ENCODE measurements at regions not wholly inside any gene's neighbourhood (a gene's known extent, or its start where the extent isn't known, plus 50 kb on each side); places are given as distances from the start of the nearest gene placed in this dataset.
"Not testable (repeated sequence)": the region's sequence is repeated elsewhere in the genome, so short reads cannot be mapped to it uniquely, and the experiment has no call there.

GRCh38 chr6:71088166-71088565 lies 131.3 kb upstream of the B3GAT2 start:
- no peak overlapping the region for H3K27ac Mint-ChIP-seq
- H3K36me3 Mint-ChIP-seq, result no peaks in the 10 kb centered on the region
- H3K4me1 Mint-ChIP-seq, result no peaks in the 10 kb centered on the region
- no peaks in the 10 kb centered on the region for H3K27me3 Mint-ChIP-seq
- ChIA-PET POLR2A (no interaction called here), CTCF (no interaction called here)
- no peak for DNase-seq
- Histone ChIP-seq H3K36me3 (ENCODE audit: insufficient read depth, low read length) (no peaks in the 10 kb centered on the region), H3K9me3 (ENCODE audit: low read length) (no peaks in the 10 kb centered on the region), H3K27me3 (ENCODE audit: insufficient read depth, low read length, poor library complexity, severe bottlenecking) (no peaks in the 10 kb centered on the region), H3K4me1 (ENCODE audit: insufficient read depth, low read length) (no peaks in the 10 kb centered on the region), H3K4me3 (ENCODE audit: low read length) (no peak overlapping the region), H3K27ac (ENCODE audit: low read depth, low read length) (no peak overlapping the region)
- H3K4me3 Mint-ChIP-seq, result no peak overlapping the region
- no peaks in the 10 kb centered on the region for H3K9me3 Mint-ChIP-seq

GRCh38 chr6:71090217-71090616 lies 133.4 kb upstream of the B3GAT2 start:
- DNase-seq, result no peak
- Histone ChIP-seq H3K4me3 (ENCODE audit: low read length) (no peak overlapping the region), H3K9me3 (ENCODE audit: low read length) (no peaks in the 10 kb centered on the region), H3K27ac (ENCODE audit: low read depth, low read length) (no peak overlapping the region), H3K4me1 (ENCODE audit: insufficient read depth, low read length) (no peaks in the 10 kb centered on the region), H3K36me3 (ENCODE audit: insufficient read depth, low read length) (no peaks in the 10 kb centered on the region), H3K27me3 (ENCODE audit: insufficient read depth, low read length, poor library complexity, severe bottlenecking) (no peaks in the 10 kb centered on the region)
- H3K4me3 Mint-ChIP-seq, result no peak overlapping the region
- CTCF ChIA-PET, result no interaction called here
- H3K36me3 Mint-ChIP-seq, result no peaks in the 10 kb centered on the region
- no peaks in the 10 kb centered on the region for H3K4me1 Mint-ChIP-seq
- POLR2A ChIA-PET, result no interaction called here
- no peak overlapping the region for H3K27ac Mint-ChIP-seq
- no peaks in the 10 kb centered on the region for H3K27me3 Mint-ChIP-seq
- H3K9me3 Mint-ChIP-seq, result peaks cover 0 to 2% (median 0%) of the 10 kb centered on the region in 5 donors

- POLR2A ChIA-PET, result no interaction called here
- Mint-ChIP-seq H3K27me3 (no peaks in the 10 kb centered on the region), H3K4me1 (no peaks in the 10 kb centered on the region)
Measured at GRCh38 chr6:71091167-71091566, 134.3 kb upstream of the B3GAT2 start.

GRCh38 chr6:71091956-71092355 lies 135.1 kb upstream of the B3GAT2 start:
- no peak overlapping the region for H3K27ac Mint-ChIP-seq

More at GRCh38 chr6:71091167-71091566, 134.3 kb upstream of the B3GAT2 start:
- H3K9me3 ChIP-seq (ENCODE audit: low read length), result no peaks in the 10 kb centered on the region
- no peak overlapping the region for H3K4me3 ChIP-seq (ENCODE audit: low read length)
- H3K27ac ChIP-seq (ENCODE audit: low read depth, low read length), result no peak overlapping the region
- H3K4me1 ChIP-seq (ENCODE audit: insufficient read depth, low read length), result no peaks in the 10 kb centered on the region
- Mint-ChIP-seq H3K9me3 (peaks cover 0 to 2% (median 0%) of the 10 kb centered on the region in 5 donors), H3K27ac (no peak overlapping the region), H3K4me3 (no peak overlapping the region), H3K36me3 (no peaks in the 10 kb centered on the region)
- no peaks in the 10 kb centered on the region for H3K27me3 ChIP-seq (ENCODE audit: insufficient read depth, low read length, poor library complexity, severe bottlenecking)
- DNase-seq, result no peak
- H3K36me3 ChIP-seq (ENCODE audit: insufficient read depth, low read length), result no peaks in the 10 kb centered on the region
- CTCF ChIA-PET, result no interaction called here

GRCh38 chr6:71097264-71097663 lies 140.4 kb upstream of the B3GAT2 start:
- POLR2A ChIA-PET; CTCF ChIA-PET; H3K4me3 ChIP-seq (ENCODE audit: low read length); H3K9me3 ChIP-seq (ENCODE audit: low read length); H3K36me3 Mint-ChIP-seq; H3K27ac ChIP-seq (ENCODE audit: low read depth, low read length); H3K36me3 ChIP-seq (ENCODE audit: insufficient read depth, low read length); H3K27me3 ChIP-seq (ENCODE audit: insufficient read depth, low read length, poor library complexity, severe bottlenecking); H3K4me3 Mint-ChIP-seq; H3K27me3 Mint-ChIP-seq; H3K4me1 Mint-ChIP-seq; H3K27ac Mint-ChIP-seq; H3K4me1 ChIP-seq (ENCODE audit: insufficient read depth, low read length); DNase-seq: not testable (repeated sequence)
- peaks cover 13 to 27% (median 21%) of the 10 kb centered on the region in 5 donors for H3K9me3 Mint-ChIP-seq

More at GRCh38 chr6:71091956-71092355, 135.1 kb upstream of the B3GAT2 start:
- DNase-seq, result no peak
- ChIA-PET CTCF (no interaction called here), POLR2A (no interaction called here)
- Mint-ChIP-seq H3K4me3 (no peak overlapping the region), H3K36me3 (no peaks in the 10 kb centered on the region), H3K27me3 (no peaks in the 10 kb centered on the region), H3K4me1 (no peaks in the 10 kb centered on the region), H3K9me3 (peaks cover 0 to 2% (median 0%) of the 10 kb centered on the region in 5 donors)
- Histone ChIP-seq H3K4me3 (ENCODE audit: low read length) (no peak overlapping the region), H3K9me3 (ENCODE audit: low read length) (no peaks in the 10 kb centered on the region), H3K4me1 (ENCODE audit: insufficient read depth, low read length) (no peaks in the 10 kb centered on the region), H3K27me3 (ENCODE audit: insufficient read depth, low read length, poor library complexity, severe bottlenecking) (no peaks in the 10 kb centered on the region), H3K27ac (ENCODE audit: low read depth, low read length) (no peak overlapping the region), H3K36me3 (ENCODE audit: insufficient read depth, low read length) (no peaks in the 10 kb centered on the region)

GRCh38 chr6:71099649-71100048 lies 142.8 kb upstream of the B3GAT2 start:
- no peaks in the 10 kb centered on the region for H3K4me1 ChIP-seq (ENCODE audit: insufficient read depth, low read length)
- Mint-ChIP-seq H3K36me3 (peaks cover 0 to 6% (median 0%) of the 10 kb centered on the region in 3 donors), H3K27me3 (peaks cover 7 to 8% of the 10 kb centered on the region in 2 donors), H3K9me3 (peaks cover 13 to 27% (median 22%) of the 10 kb centered on the region in 5 donors), H3K27ac (no peak overlapping the region), H3K4me1 (no peaks in the 10 kb centered on the region), H3K4me3 (no peak overlapping the region)
- POLR2A ChIA-PET, result no interaction called here
- H3K27ac ChIP-seq (ENCODE audit: low read depth, low read length), result no peak overlapping the region
- no peaks in the 10 kb centered on the region for H3K36me3 ChIP-seq (ENCODE audit: insufficient read depth, low read length)
- H3K27me3 ChIP-seq (ENCODE audit: insufficient read depth, low read length, poor library complexity, severe bottlenecking), result no peaks in the 10 kb centered on the region
- H3K9me3 ChIP-seq (ENCODE audit: low read length), result no peaks in the 10 kb centered on the region
- H3K4me3 ChIP-seq (ENCODE audit: low read length), result no peak overlapping the region
- CTCF ChIA-PET, result no interaction called here
- DNase-seq, result no peak

GRCh38 chr6:71103130-71103529 lies 146.3 kb upstream of the B3GAT2 start:
- Histone ChIP-seq H3K36me3 (ENCODE audit: insufficient read depth, low read length) (no peaks in the 10 kb centered on the region), H3K9me3 (ENCODE audit: low read length) (no peaks in the 10 kb centered on the region), H3K27ac (ENCODE audit: low read depth, low read length) (no peak overlapping the region), H3K27me3 (ENCODE audit: insufficient read depth, low read length, poor library complexity, severe bottlenecking) (no peaks in the 10 kb centered on the region), H3K4me1 (ENCODE audit: insufficient read depth, low read length) (no peaks in the 10 kb centered on the region), H3K4me3 (ENCODE audit: low read length) (no peak overlapping the region)
- Mint-ChIP-seq H3K4me1 (no peaks in the 10 kb centered on the region), H3K27me3 (peaks cover 8 to 10% of the 10 kb centered on the region in 2 donors), H3K9me3 (peaks cover 13 to 27% (median 20%) of the 10 kb centered on the region in 5 donors), H3K27ac (no peak overlapping the region), H3K36me3 (peaks cover 0 to 6% (median 0%) of the 10 kb centered on the region in 3 donors), H3K4me3 (no peak overlapping the region)
- ChIA-PET CTCF (no interaction called here), POLR2A (no interaction called here)
- DNase-seq, result no peak

- Histone ChIP-seq H3K9me3 (ENCODE audit: low read length) (no peaks in the 10 kb centered on the region), H3K4me3 (ENCODE audit: low read length) (no peak overlapping the region), H3K36me3 (ENCODE audit: insufficient read depth, low read length) (no peaks in the 10 kb centered on the region), H3K27ac (ENCODE audit: low read depth, low read length) (no peak overlapping the region), H3K27me3 (ENCODE audit: insufficient read depth, low read length, poor library complexity, severe bottlenecking) (no peaks in the 10 kb centered on the region), H3K4me1 (ENCODE audit: insufficient read depth, low read length) (no peaks in the 10 kb centered on the region)
- Mint-ChIP-seq H3K4me3 (no peak overlapping the region), H3K9me3 (peaks cover 13 to 25% (median 20%) of the 10 kb centered on the region in 5 donors), H3K27me3 (peaks cover 8 to 10% of the 10 kb centered on the region in 2 donors), H3K36me3 (peaks cover 0 to 6% (median 0%) of the 10 kb centered on the region in 3 donors), H3K4me1 (no peaks in the 10 kb centered on the region), H3K27ac (no peak overlapping the region)
- no peak for DNase-seq
- CTCF ChIA-PET, result no interaction called here
- POLR2A ChIA-PET, result no interaction called here
Measured at GRCh38 chr6:71103641-71104040, 146.8 kb upstream of the B3GAT2 start.

- H3K9me3 Mint-ChIP-seq, result peaks cover 0 to 2% (median 0%) of the 10 kb centered on the region in 5 donors
- H3K27ac Mint-ChIP-seq, result no peak overlapping the region
- ChIA-PET POLR2A (no interaction called here), CTCF (no interaction called here)
- Histone ChIP-seq H3K9me3 (ENCODE audit: low read length) (no peaks in the 10 kb centered on the region), H3K27me3 (ENCODE audit: insufficient read depth, low read length, poor library complexity, severe bottlenecking) (no peaks in the 10 kb centered on the region), H3K4me1 (ENCODE audit: insufficient read depth, low read length) (no peaks in the 10 kb centered on the region), H3K27ac (ENCODE audit: low read depth, low read length) (no peak overlapping the region), H3K36me3 (ENCODE audit: insufficient read depth, low read length) (no peaks in the 10 kb centered on the region), H3K4me3 (ENCODE audit: low read length) (no peak overlapping the region)
- H3K36me3 Mint-ChIP-seq, result no peaks in the 10 kb centered on the region
- peaks cover 10 to 11% of the 10 kb centered on the region in 2 donors for H3K27me3 Mint-ChIP-seq
- DNase-seq, result no peak
- no peaks in the 10 kb centered on the region for H3K4me1 Mint-ChIP-seq
- no peak overlapping the region for H3K4me3 Mint-ChIP-seq
Measured at GRCh38 chr6:71106276-71106675, 149.4 kb upstream of the B3GAT2 start.
